NCI-H510A (cell line): ENCODE measurements at regions not wholly inside any gene's neighbourhood (a gene's known extent, or its start where the extent isn't known, plus 50 kb on each side); places are given as distances from the start of the nearest gene placed in this dataset.

Experiments
- DNase-seq: peaks from one replicate; lab custom pipeline; 2025; lab: John Stamatoyannopoulos, UW

- no peak for DNase-seq
Measured at GRCh38 chr11:43261775-43262174, 50.0 kb upstream of the API5 start.
